Heart right ventricle (tissue), 16 donors: ENCODE measurements at regions not wholly inside any gene's neighbourhood (a gene's known extent, or its start where the extent isn't known, plus 50 kb on each side); places are given as distances from the start of the nearest gene placed in this dataset.

Experiments used
- ATAC-seq, 8 donors: fragments of 200-7000 bp; cut with Tn5 transposase; one replicate each; pipeline ENCODE4 v1.9.1; 2020; ENCODE audit warnings: mild to moderate bottlenecking in 8 of 8, moderate library complexity in 8 of 8, moderate number of reproducible peaks in 1 of 8
- DNase-seq, 2 donors: peaks; one replicate each; pipeline ENCODE4 v3.0.0-alpha.2; 2020
- H3K27ac ChIP-seq, 10 donors: fragments of 200-600 bp; sonication (generic) in 2 of 10; one replicate each; pipeline versions ENCODE4 v1.5.0 to v1.8.0; 2020 to 2022; ENCODE audit warnings: mild to moderate bottlenecking in 3 of 10
- H3K27me3 ChIP-seq, 7 donors: fragments of 200-600 bp; one replicate each; pipeline ENCODE4 v1.8.0; 2021 to 2022; ENCODE audit warnings: mild to moderate bottlenecking in 2 of 7
- H3K36me3 ChIP-seq, 9 donors: fragments of 200-600 bp; sonication (generic) in 1 of 9; one replicate each; pipeline versions ENCODE4 v1.5.0 to v1.8.0; 2020 to 2022; ENCODE audit warnings: mild to moderate bottlenecking in 2 of 9
- H3K4me1 ChIP-seq, 9 donors: fragments of 200-600 bp; sonication (generic) in 1 of 9; one replicate each; pipeline versions ENCODE4 v1.5.0 to v1.8.0; 2020 to 2022; ENCODE audit warnings: mild to moderate bottlenecking in 4 of 9
- H3K4me3 ChIP-seq, 10 donors: fragments of 200-600 bp; sonication (generic) in 2 of 10; one replicate each; pipeline versions ENCODE4 v1.5.0 to v1.8.0; 2020 to 2022; ENCODE audit warnings: mild to moderate bottlenecking in 7 of 10, moderate library complexity in 2 of 10
- H3K9me3 ChIP-seq, 11 donors: fragments of 200-600 bp in 10 of 11; sonication (generic) in 2 of 11; one replicate each; pipeline versions ENCODE4 v1.5.0 to v1.8.0; 2013 to 2022; ENCODE audit warnings: mild to moderate bottlenecking in 2 of 11, control low read depth in 1 of 11, moderate library complexity in 1 of 11
- WGBS, 2 donors: extraction: QIAGEN DNeasy Blood & Tissue Kit; methylation state at CpG; one replicate each; pipeline ENCODE4 v1.1.7; 2013; ENCODE audit warnings: inconsistent platforms in 1 of 2; 5-methylcytosine and 5-hydroxymethylcytosine counted together
- intact Hi-C, 10 donors: fragments of 100-400 bp; cut with DNase I; formaldehyde crosslinking; loops; one replicate each; pipeline versions ENCODE4 v1.11.1 to v1.14.2; 2022
- TF ChIP-seq, protein P1 (sequence below), 9 donors: fragments of 200-600 bp; sonication (generic) in 2 of 9; IDR thresholded peaks; one replicate each; pipeline versions ENCODE4 v1.5.0 to v1.8.0; 2021 to 2022; ENCODE audit warnings: antibody characterized with exemption in 9 of 9, mild to moderate bottlenecking in 5 of 9, moderate library complexity in 1 of 9
- donor health status: Arrhythmogenic right ventricular cardiomyopathy.
- donor health status: ischemic (EF 13 %, LVEDD 7.1; RV severe dilation, severe dysfunction).
- donor health status: healthy with polysubstance abuse.
- donor health status: DM: no; HTN: yes; CAD: no.
- donor health status: DM: no; HTN: no; CAD: no.
- donor health status: ischemic (EF 25% LVEDD 6.9; RV normal size, moderate dysfunction).
- donor health status: ischemic (EF 25% LVEDD 5.7; RV mildly dilated, moderate dysfunction).
- donor health status: healthy.
- donor health status: DM: yes; HTN: yes; CAD: no.
- donor health status: Ischemic cardiomyopathy.
- donor health status: ischemic (EF 35%, LVEDD 5.7; RV mildly dilated, moderate dysfunction).
- donor health status: nonischemic (EF 11% LVEDD 7.7; RV severe dilation, severe dysfunction).
- donor health status: DM: yes; HTN: yes; CAD: no.
- donor health status: PGD.
- donor health status: ischemic (EF 29% LVEDD 5.4; RV normal size, mild dysfunction).
- donor health status: nonischemic (EF 23%, LVEDD 6.1; RV moderate dilation, normal function).

DNA sequence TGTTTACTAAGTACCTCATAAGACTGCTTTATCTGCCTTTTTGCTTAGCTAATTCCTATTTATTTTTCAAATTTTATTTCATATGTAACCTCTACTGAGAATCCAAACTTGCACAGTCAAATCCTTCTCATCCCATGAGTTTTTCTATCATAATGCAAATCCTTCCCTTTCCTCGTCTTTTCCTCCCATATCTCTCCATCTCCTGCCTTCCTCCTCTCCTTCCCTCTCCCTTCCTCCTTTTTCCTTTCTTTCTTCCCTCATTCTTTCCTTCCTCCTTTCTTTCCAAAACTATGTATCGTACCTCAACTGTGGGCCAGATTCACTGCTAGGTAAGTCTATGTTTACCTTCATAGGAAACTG is 201.4 kb upstream of the TMTC4 start:
- Histone ChIP-seq H3K27me3 (no peaks in the 10 kb centered on the region), H3K9me3 (peaks cover 0 to 15% (median 8%) of the 10 kb centered on the region in 11 donors), H3K4me3 (no peak overlapping the region), H3K4me1 (no peaks in the 10 kb centered on the region), H3K36me3 (no peaks in the 10 kb centered on the region), H3K27ac (no peak overlapping the region)
- ATAC-seq (no peak), DNase-seq (no peak)
- 74% methylated on average over 2 of the region's 2 CpGs for WGBS, 2 donors
- intact Hi-C loops = no loop called here
- TF ChIP-seq, protein P1, sequence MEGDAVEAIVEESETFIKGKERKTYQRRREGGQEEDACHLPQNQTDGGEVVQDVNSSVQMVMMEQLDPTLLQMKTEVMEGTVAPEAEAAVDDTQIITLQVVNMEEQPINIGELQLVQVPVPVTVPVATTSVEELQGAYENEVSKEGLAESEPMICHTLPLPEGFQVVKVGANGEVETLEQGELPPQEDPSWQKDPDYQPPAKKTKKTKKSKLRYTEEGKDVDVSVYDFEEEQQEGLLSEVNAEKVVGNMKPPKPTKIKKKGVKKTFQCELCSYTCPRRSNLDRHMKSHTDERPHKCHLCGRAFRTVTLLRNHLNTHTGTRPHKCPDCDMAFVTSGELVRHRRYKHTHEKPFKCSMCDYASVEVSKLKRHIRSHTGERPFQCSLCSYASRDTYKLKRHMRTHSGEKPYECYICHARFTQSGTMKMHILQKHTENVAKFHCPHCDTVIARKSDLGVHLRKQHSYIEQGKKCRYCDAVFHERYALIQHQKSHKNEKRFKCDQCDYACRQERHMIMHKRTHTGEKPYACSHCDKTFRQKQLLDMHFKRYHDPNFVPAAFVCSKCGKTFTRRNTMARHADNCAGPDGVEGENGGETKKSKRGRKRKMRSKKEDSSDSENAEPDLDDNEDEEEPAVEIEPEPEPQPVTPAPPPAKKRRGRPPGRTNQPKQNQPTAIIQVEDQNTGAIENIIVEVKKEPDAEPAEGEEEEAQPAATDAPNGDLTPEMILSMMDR (IDR thresholded peaks at IDR 0.05) = no peak

DNA sequence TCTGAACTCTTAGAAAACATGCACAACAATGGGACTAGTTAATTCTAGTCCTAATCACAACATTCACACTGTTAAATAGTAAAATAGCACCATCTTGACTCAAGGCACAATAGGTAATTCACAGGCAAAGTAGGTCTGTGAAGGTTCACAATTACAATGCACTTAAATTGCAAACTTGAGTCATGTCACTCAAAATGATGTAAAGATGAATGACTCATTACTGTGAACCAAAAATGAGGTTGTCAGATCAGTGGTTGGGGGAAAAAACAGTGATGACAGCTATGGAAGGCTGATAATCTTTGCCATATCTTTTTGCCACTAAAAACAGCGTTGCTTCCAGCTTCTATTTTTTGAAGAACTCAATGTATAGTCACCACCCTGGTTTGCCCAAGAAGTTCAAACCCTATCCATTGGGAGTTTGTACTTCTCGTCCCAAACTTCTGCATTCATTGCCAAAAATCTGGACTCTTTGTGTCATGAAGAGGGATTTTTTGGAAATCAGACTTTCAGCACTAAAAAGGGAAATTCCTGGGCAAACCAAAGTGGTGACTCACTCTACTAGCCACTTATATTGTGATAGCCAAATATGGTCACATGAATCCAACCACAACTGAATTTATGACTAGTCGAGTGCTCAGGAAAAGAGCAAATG is 200.9 kb upstream of the TMTC4 start:
- 44 to 48% methylated on average over 3 of the region's 3 CpGs for WGBS, 2 donors
- no peaks in the 10 kb centered on the region for H3K36me3 ChIP-seq
- ATAC-seq (no peak), DNase-seq (no peak)
- intact Hi-C loops = no loop called here
- H3K4me1 ChIP-seq = no peaks in the 10 kb centered on the region
- H3K27ac ChIP-seq = no peak overlapping the region
- TF ChIP-seq, protein P1 (IDR thresholded peaks at IDR 0.05) = no peak
- no peak overlapping the region for H3K4me3 ChIP-seq
- no peaks in the 10 kb centered on the region for H3K27me3 ChIP-seq
- peaks cover 0 to 15% (median 8%) of the 10 kb centered on the region in 11 donors for H3K9me3 ChIP-seq

DNA sequence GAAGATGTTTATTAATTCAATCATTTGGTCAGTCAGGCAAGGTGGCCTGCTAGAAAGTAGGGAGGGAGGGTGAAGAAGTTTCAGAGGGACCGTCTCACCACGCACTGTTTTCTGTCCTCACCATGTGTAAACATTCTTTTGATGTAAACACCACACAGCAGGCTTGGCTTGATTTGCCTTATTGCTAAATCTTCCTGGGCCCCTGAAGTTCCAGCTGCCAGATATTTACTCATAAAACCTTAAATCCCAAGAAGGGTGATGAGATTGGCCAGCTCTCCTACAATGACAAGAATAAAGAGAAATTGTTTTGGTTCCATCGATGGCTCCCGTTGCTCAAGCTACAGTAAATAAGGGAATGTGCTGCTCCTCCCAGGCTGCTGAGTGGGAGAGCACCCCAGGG is 198.2 kb upstream of the TMTC4 start:
- WGBS, 2 donors = 68 to 82% methylated on average over 4 of the region's 4 CpGs
- DNase-seq (no peak), ATAC-seq (no peak)
- H3K9me3 ChIP-seq = peaks cover 0 to 21% (median 8%) of the 10 kb centered on the region in 11 donors
- no peak overlapping the region for H3K4me3 ChIP-seq
- no peaks in the 10 kb centered on the region for H3K27me3 ChIP-seq
- H3K36me3 ChIP-seq = no peaks in the 10 kb centered on the region
- intact Hi-C loops = no loop called here
- no peaks in the 10 kb centered on the region for H3K4me1 ChIP-seq
- no peak overlapping the region for H3K27ac ChIP-seq
- TF ChIP-seq, protein P1 (IDR thresholded peaks at IDR 0.05) = no peak

DNA sequence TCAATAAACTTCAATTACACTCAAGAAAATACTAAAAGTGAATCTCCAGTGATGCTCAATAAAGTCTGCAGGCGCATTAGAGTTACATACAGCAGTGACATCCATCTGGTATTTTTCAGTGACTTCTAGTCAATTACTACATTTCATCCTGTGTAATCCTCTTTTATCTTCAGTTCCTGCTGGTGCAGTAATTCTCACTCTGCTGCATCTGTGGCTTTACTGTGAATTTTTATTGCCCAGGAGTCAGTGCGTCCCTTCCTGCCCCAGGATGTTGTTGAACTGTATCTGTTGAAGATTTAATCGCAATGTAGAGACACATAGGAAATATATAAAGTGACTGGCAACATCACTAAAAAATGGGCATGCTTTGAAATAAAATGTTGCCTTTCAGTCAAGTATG is 196.3 kb upstream of the TMTC4 start:
- intact Hi-C loops = no loop called here
- H3K9me3 ChIP-seq = peaks cover 0 to 30% (median 17%) of the 10 kb centered on the region in 11 donors
- H3K4me1 ChIP-seq = no peaks in the 10 kb centered on the region
- ATAC-seq = no peak
- H3K27ac ChIP-seq = no peak overlapping the region
- no peak for DNase-seq
- no peaks in the 10 kb centered on the region for H3K36me3 ChIP-seq
- no peaks in the 10 kb centered on the region for H3K27me3 ChIP-seq
- TF ChIP-seq, protein P1 (IDR thresholded peaks at IDR 0.05) = no peak
- no peak overlapping the region for H3K4me3 ChIP-seq
- WGBS, 2 donors = 58 to 60% methylated on average over 3 of the region's 3 CpGs
